ENCODE measurements at regions not wholly inside any gene's neighbourhood (a gene's known extent, or its start where the extent isn't known, plus 50 kb on each side); places are given as distances from the start of the nearest gene placed in this dataset.

DNA sequence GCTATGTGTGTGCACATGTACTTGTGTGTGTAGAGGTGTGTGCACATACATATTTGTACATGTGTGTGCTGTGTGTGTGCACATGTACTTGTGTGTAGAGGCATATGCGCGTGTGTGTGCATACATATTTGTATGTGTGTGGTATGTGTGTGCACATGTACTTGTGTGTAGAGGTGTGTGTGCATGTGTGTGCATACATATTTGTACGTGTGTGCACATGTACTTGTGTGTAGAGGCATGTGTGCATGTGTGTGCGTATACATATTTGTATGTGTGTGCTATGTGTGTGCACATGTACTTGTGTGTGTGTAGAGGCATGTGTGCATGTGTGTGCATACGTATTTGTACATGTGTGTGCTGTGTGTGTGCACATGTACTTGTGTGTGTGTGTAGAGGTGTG is 291.9 kb downstream of the AJAP1 start:
- TF ChIP-seq, protein P1, sequence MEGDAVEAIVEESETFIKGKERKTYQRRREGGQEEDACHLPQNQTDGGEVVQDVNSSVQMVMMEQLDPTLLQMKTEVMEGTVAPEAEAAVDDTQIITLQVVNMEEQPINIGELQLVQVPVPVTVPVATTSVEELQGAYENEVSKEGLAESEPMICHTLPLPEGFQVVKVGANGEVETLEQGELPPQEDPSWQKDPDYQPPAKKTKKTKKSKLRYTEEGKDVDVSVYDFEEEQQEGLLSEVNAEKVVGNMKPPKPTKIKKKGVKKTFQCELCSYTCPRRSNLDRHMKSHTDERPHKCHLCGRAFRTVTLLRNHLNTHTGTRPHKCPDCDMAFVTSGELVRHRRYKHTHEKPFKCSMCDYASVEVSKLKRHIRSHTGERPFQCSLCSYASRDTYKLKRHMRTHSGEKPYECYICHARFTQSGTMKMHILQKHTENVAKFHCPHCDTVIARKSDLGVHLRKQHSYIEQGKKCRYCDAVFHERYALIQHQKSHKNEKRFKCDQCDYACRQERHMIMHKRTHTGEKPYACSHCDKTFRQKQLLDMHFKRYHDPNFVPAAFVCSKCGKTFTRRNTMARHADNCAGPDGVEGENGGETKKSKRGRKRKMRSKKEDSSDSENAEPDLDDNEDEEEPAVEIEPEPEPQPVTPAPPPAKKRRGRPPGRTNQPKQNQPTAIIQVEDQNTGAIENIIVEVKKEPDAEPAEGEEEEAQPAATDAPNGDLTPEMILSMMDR (conservative IDR thresholded peaks at IDR 0.05; ENCODE audit: low read depth, low read length), result no peak
- DNase-seq (ENCODE audit: low read depth), result no peak
- H3K4me3 ChIP-seq (ENCODE audit: low read depth, low read length), result no peak overlapping the region

DNA sequence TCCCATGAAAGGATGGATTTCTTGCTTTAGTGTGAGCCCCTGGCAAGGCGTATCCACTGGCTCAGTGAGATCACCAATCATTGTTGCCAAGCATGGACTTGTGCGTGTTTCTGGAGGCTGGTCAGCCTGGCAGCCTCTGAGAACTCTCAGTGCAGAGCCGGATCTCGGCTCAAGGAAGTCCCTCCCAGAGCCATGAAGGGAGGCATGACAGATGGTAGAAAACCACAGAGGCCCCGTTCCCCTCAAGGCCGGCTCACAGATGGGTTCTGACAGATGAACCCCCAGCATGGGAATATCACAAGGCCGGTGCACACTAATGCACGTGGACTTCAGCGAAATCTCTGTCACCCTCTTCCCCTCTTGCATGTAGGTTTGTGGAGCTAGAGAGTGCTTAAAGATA is 290.5 kb downstream of the AJAP1 start:
- no peak overlapping the region for H3K4me3 ChIP-seq (ENCODE audit: low read depth, low read length)
- DNase-seq (ENCODE audit: low read depth), result no peak
- TF ChIP-seq, protein P1 (conservative IDR thresholded peaks at IDR 0.05; ENCODE audit: low read depth, low read length), result no peak

DNA sequence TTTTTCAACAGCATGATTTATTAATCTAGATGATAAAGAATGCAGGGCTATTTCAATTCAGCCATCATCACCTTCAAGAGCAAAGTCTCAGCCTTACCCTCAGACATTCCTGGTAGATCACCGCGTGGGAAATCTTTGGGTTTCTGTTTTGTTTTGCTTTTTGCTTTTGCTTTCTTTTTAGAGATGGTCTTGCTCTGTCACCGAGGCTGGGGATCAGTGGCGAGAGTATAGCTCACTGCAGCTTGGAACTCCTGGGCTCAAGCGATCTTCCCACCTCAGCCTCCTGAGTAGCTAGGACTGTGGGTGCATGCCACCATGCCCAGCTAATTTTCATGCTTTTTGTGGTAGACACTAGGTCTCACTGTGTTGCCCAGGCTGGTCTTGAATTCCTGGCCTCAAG is 289.7 kb downstream of the AJAP1 start:
- no peak for DNase-seq (ENCODE audit: low read depth)
- no peak overlapping the region for H3K4me3 ChIP-seq (ENCODE audit: low read depth, low read length)
- TF ChIP-seq, protein P1 (conservative IDR thresholded peaks at IDR 0.05; ENCODE audit: low read depth, low read length), result no peak

DNA sequence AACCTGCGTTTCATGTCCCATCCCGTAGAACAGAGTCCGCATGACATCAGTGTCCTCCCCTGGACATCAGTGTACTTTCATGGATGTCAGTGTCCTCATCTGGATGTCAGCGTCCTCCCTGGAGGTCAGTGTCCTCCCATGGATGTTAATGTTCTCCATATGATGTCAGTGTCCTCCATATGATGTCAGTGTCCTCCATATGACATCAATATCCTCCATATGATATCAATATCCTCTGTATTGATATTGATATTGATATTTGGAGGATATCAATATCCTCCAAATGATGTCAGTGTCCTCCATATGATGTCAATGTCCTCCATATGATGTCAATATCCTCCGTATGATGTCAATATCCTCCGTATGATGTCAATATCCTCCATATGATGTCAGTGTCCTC is 284.9 kb downstream of the AJAP1 start:
- no peak for DNase-seq (ENCODE audit: low read depth)

DNA sequence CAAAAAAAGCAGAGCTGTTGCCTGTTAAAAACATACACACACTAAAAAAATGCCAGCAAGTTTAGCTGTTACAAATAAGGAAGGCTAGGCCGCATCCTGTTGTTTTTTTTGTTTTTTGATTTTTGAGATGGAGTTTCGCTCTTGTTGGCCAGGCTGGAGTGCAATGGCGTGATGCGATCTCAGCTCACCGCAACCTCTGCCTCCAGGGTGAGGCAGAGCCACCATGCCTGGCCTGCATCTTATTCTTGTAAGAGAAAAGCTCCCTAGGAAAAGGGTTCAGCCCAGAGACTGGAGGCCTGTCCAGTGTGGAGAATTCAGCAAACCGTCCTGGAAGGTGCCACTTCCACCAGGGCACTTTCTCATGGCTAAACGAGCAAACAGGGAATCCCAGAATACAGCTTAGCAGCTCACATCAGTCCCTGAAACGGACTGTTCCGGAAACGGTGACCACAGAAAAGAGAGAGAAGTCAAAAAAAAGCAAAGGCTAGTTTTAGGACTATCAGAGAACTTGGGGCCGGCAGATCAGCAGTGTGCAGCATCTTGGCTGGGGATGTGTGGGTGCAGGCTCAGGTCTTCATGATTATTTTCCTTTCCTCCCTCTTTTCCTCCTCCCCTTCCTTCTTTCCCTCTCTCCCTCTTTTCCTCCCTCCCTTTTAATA is 283.6 kb downstream of the AJAP1 start:
- DNase-seq (ENCODE audit: low read depth), result no peak
- H3K4me3 ChIP-seq (ENCODE audit: low read depth, low read length), result no peak overlapping the region
- TF ChIP-seq, protein P1 (conservative IDR thresholded peaks at IDR 0.05; ENCODE audit: low read depth, low read length), result no peak

More for the DNA sequence above, 284.9 kb downstream of the AJAP1 start:
- TF ChIP-seq, protein P1 (conservative IDR thresholded peaks at IDR 0.05; ENCODE audit: low read depth, low read length), result no peak
- no peak overlapping the region for H3K4me3 ChIP-seq (ENCODE audit: low read depth, low read length)

DNA sequence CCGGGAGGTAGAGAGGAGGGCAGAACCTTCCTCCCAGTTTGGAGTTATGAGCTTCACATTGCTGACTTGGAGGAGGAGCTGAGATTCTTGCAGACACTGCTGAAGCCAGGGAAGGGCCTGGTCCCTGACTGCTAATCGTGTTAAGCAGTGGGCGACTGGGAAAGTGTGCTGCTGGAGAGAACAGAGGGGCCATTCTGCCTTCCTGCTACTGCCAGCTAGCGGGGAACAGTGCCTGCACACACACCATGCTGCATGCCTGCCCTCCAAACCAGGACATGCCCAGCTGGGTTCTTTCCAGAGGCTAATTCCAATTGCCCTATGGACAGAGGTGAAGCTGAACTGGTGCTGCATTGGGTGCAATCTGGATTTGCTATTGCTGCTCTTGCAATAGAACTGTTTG is 281.4 kb downstream of the AJAP1 start:
- no peak overlapping the region for H3K4me3 ChIP-seq (ENCODE audit: low read depth, low read length)
- TF ChIP-seq, protein P1 (conservative IDR thresholded peaks at IDR 0.05; ENCODE audit: low read depth, low read length), result no peak
- DNase-seq (ENCODE audit: low read depth), result no peak

DNA sequence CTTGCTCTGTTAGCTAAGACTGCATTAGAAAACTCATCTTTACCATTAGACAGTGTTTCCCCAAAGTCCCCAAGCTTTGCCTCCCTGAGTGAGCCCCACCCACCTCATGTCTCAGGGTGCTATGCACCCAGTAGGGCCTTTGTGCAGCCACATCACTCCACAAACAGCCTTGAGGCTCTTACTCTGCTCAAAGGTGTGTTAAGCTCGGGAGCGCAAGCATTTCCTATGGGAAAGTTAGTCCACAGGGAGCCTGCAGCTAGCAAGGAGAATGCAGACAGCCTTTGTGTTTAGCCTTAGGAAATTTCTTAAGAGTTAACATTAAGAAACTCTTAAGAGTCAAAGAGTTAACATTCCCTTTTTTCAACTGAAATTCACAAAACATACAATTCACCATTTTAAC is 278.8 kb downstream of the AJAP1 start:
- TF ChIP-seq, protein P1 (conservative IDR thresholded peaks at IDR 0.05; ENCODE audit: low read depth, low read length), result no peak

More for the DNA sequence above, 278.8 kb downstream of the AJAP1 start:
- H3K4me3 ChIP-seq (ENCODE audit: low read depth, low read length), result no peak overlapping the region
- DNase-seq (ENCODE audit: low read depth), result no peak
